Activated CD8-positive, alpha-beta T cell treated with anti-CD3 and anti-CD28 coated beads for 36 hours (primary cell): ENCODE measurements at regions not wholly inside any gene's neighbourhood (a gene's known extent, or its start where the extent isn't known, plus 50 kb on each side); places are given as distances from the start of the nearest gene placed in this dataset.

Experiments
- ATAC-seq: fragments of 200-7000 bp; cut with Tn5 transposase; one replicate; pipeline ENCODE4 v1.10.0; 2021; ENCODE audit warnings: mild to moderate bottlenecking, moderate library complexity
- CTCF ChIA-PET: fragments of 350-600 bp; sonication (Branson Sonifier 250); formaldehyde crosslinking; loops from one replicate; lab custom pipeline; 2021; ENCODE audit warnings: antibody characterized with exemption; lab: Charles Lee
- POLR2A ChIA-PET: fragments of 350-600 bp; sonication (Branson Sonifier 250); formaldehyde crosslinking; loops from one replicate; lab custom pipeline; 2021; ENCODE audit warnings: antibody characterized with exemption; lab: Charles Lee
- DNase-seq: peaks from one replicate; pipeline ENCODE4 v3.0.0-alpha.2; 2020
- H3K27ac Mint-ChIP-seq: one replicate; pipeline ENCODE4 v1.8.0; 2021; ENCODE audit warnings: mild to moderate bottlenecking, mixed read lengths
- H3K27me3 Mint-ChIP-seq: one replicate; pipeline ENCODE4 v1.8.0; 2021; ENCODE audit warnings: mixed read lengths
- H3K36me3 Mint-ChIP-seq: one replicate; pipeline ENCODE4 v1.8.0; 2021; ENCODE audit warnings: low read depth, mixed read lengths
- H3K4me1 Mint-ChIP-seq: one replicate; pipeline ENCODE4 v1.8.0; 2021; ENCODE audit warnings: low read depth, mixed read lengths
- H3K4me3 Mint-ChIP-seq: one replicate; pipeline ENCODE4 v1.8.0; 2021; ENCODE audit warnings: mild to moderate bottlenecking, moderate library complexity, mixed read lengths
- H3K9me3 Mint-ChIP-seq: one replicate; pipeline ENCODE4 v1.8.0; 2021; ENCODE audit warnings: mixed read lengths
- CTCF ChIP-seq: fragments of 200-600 bp; IDR thresholded peaks from one replicate; pipeline ENCODE4 v1.8.0; 2022; ENCODE audit warnings: antibody characterized with exemption, mild to moderate bottlenecking
- intact Hi-C: fragments of 100-400 bp; cut with micrococcal nuclease; formaldehyde crosslinking; loops from one replicate; pipeline ENCODE4 v1.10.0; 2022

DNA sequence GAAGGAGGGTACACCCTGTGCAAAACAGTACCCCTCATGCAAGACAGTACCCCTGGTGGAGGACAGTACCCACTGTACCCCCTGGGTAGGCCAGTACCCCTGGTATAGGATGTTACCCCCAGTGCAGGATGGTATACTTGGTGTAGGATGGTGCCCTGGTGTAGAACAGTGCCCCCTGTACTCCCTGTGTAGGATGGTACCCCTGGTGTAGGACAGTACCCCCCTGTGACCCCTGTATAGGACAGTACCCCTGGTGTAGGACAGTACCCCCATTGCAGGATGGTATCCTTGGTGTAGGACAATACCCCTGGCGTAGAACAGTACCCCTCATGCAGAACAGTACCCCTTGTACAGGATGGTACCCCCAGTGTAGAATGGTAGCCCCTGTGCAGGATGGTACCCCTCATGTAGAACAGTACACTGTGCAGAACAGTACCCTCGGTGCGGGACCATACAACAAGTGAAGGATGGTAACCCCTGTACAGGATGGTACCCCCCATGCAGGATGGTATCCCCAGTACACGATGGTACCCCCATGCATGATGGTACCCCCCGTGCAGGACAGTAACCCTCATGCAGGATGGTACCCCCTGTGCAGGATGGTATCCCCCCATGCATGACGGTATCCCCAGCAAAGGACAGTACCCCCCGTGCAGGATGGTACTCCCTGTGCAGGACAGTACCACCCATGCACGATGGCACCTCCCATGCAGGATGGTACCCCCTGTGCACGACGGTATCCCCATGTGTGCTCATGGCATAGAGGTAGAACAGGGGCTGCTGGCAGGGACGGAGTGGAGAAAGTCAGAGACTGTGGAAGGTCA lies 248.0 kb downstream of the DCDC2C start:
- intact Hi-C loops, result no loop called here
- Mint-ChIP-seq H3K36me3 (no peaks in the 10 kb centered on the region), H3K4me1 (no peaks in the 10 kb centered on the region), H3K4me3 (no peak overlapping the region), H3K27ac (no peak overlapping the region), H3K27me3 (no peaks in the 10 kb centered on the region), H3K9me3 (peaks cover 11% of the 10 kb centered on the region)
- ATAC-seq, result no peak
- POLR2A ChIA-PET, result no interaction called here
- CTCF ChIA-PET, result no interaction called here
- TF ChIP-seq CTCF, result no peak
- DNase-seq, result no peak

GRCh38 chr2:3952866-3953516 lies 249.6 kb downstream of the DCDC2C start:
- H3K27ac Mint-ChIP-seq, result no peak overlapping the region
- ChIA-PET POLR2A (no interaction called here), CTCF (no interaction called here)
- TF ChIP-seq CTCF, result no peak
- no peaks in the 10 kb centered on the region for H3K27me3 Mint-ChIP-seq
- no peaks in the 10 kb centered on the region for H3K4me1 Mint-ChIP-seq
- H3K9me3 Mint-ChIP-seq, result peaks cover 11% of the 10 kb centered on the region
- DNase-seq (no peak), ATAC-seq (no peak)
- no peaks in the 10 kb centered on the region for H3K36me3 Mint-ChIP-seq
- no peak overlapping the region for H3K4me3 Mint-ChIP-seq
- intact Hi-C loops, result no loop called here

- intact Hi-C loops, result no loop called here
- Mint-ChIP-seq H3K4me1 (no peaks in the 10 kb centered on the region), H3K27me3 (no peaks in the 10 kb centered on the region), H3K36me3 (no peaks in the 10 kb centered on the region), H3K9me3 (peaks cover 8% of the 10 kb centered on the region), H3K27ac (no peak overlapping the region), H3K4me3 (no peak overlapping the region)
- TF ChIP-seq CTCF, result no peak
- no peak for DNase-seq
- ChIA-PET CTCF (no interaction called here), POLR2A (no interaction called here)
- no peak for ATAC-seq
Observed at GRCh38 chr2:3954261-3954660, 250.9 kb downstream of the DCDC2C start.

GRCh38 chr2:3956406-3956805 lies 253.0 kb downstream of the DCDC2C start:
- TF ChIP-seq CTCF, result no peak
- intact Hi-C loops, result loop anchor here (5.0 kb wide), 1 partner anchor 1411 kb away; no protein-coding TSS in a partner anchor
- H3K27ac Mint-ChIP-seq, result no peak overlapping the region
- no peaks in the 10 kb centered on the region for H3K27me3 Mint-ChIP-seq
- ChIA-PET POLR2A (no interaction called here), CTCF (no interaction called here)
- no peaks in the 10 kb centered on the region for H3K4me1 Mint-ChIP-seq
- ATAC-seq (no peak), DNase-seq (no peak)
- peaks cover 5% of the 10 kb centered on the region for H3K9me3 Mint-ChIP-seq
- H3K4me3 Mint-ChIP-seq, result no peak overlapping the region
- H3K36me3 Mint-ChIP-seq, result no peaks in the 10 kb centered on the region

- H3K36me3 Mint-ChIP-seq, result no peaks in the 10 kb centered on the region
- intact Hi-C loops, result loop anchor here (5.0 kb wide), 1 partner anchor 1410 kb away; no protein-coding TSS in a partner anchor
- ATAC-seq, result no peak
- ChIA-PET POLR2A (no interaction called here), CTCF (no interaction called here)
- DNase-seq, result no peak
- H3K9me3 Mint-ChIP-seq, result no peaks in the 10 kb centered on the region
- no peak for TF ChIP-seq CTCF
- H3K27me3 Mint-ChIP-seq, result no peaks in the 10 kb centered on the region
- H3K4me3 Mint-ChIP-seq, result no peak overlapping the region
- H3K27ac Mint-ChIP-seq, result no peak overlapping the region
- H3K4me1 Mint-ChIP-seq, result no peaks in the 10 kb centered on the region
Observed at GRCh38 chr2:3956892-3957291, 253.5 kb downstream of the DCDC2C start.
